ENCODE measurements at regions not wholly inside any gene's neighbourhood (a gene's known extent, or its start where the extent isn't known, plus 50 kb on each side); places are given as distances from the start of the nearest gene placed in this dataset.
A peak's percentile ranks its signal among the peaks of the same experiment; 100 is the strongest.

DNA sequence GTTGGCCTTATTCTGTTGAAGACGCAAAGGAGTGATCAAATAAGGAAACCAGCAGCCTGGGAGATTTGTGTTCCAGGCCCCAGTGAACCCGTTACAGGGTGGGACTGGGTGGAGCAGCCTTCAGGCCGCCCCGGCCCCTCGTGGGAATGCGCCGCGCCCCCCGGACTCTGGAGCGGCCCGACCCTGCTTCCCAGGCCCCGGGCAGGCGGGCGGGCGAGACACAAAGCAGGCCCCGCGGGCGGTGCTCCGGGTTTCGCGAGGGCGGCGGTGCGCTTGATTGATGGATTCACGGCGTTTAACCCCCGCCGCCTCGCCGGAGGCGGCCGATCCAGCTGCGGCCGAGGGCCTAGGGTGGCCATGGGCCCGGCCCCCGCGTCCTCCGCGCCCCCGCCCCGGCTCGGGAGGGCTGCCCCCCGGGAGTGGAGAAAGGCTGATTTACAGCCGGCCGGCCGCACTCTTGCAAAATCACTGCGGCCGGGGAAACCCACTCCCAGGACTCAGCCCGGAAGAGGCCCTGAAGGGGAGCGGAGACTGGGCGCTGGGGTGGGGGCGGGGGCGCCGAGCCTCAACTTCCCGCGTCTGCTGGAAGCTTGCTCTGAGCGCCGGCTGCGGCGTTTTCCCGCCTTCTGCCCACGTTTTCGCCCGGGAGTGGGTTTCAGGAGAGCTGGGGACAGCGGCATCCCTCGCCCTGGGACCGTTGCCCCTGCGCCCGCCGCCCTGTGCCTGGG lies 299.6 kb upstream of the NFE2L3 start:
- TF ChIP-seq, protein P1, sequence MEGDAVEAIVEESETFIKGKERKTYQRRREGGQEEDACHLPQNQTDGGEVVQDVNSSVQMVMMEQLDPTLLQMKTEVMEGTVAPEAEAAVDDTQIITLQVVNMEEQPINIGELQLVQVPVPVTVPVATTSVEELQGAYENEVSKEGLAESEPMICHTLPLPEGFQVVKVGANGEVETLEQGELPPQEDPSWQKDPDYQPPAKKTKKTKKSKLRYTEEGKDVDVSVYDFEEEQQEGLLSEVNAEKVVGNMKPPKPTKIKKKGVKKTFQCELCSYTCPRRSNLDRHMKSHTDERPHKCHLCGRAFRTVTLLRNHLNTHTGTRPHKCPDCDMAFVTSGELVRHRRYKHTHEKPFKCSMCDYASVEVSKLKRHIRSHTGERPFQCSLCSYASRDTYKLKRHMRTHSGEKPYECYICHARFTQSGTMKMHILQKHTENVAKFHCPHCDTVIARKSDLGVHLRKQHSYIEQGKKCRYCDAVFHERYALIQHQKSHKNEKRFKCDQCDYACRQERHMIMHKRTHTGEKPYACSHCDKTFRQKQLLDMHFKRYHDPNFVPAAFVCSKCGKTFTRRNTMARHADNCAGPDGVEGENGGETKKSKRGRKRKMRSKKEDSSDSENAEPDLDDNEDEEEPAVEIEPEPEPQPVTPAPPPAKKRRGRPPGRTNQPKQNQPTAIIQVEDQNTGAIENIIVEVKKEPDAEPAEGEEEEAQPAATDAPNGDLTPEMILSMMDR (IDR thresholded peaks at IDR 0.05; ENCODE audit: low read depth, low read length), result no peak
- DNase-seq (ENCODE audit: low read depth in 2 of 2), result peak in 1 of 2 donors; percentile 20
- no peak overlapping the region for H3K4me3 ChIP-seq (replicated peaks in 1 of 2; ENCODE audit: low read depth in 2 of 2, low read length in 2 of 2)

DNA sequence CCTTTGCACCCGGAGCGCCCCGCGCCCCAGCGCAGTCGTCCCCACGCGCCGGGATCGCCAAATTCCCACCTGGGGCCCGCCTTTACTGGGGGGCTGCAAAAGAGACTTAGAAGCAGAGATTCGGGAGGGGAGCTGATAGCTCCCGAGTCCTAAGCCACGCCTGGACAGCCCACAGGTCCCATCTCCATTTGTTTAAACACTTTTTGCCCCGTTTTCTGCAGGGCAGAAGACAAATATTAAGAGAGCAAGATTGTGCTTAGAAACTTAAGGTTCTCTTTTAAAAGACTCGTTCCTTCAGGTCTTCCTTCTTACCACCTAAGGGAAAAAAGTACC lies 299.1 kb upstream of the NFE2L3 start:
- DNase-seq (ENCODE audit: low read depth in 2 of 2), result no peak
- TF ChIP-seq, protein P1 (IDR thresholded peaks at IDR 0.05; ENCODE audit: low read depth, low read length), result no peak
- no peak overlapping the region for H3K4me3 ChIP-seq (replicated peaks in 1 of 2; ENCODE audit: low read depth in 2 of 2, low read length in 2 of 2)

DNA sequence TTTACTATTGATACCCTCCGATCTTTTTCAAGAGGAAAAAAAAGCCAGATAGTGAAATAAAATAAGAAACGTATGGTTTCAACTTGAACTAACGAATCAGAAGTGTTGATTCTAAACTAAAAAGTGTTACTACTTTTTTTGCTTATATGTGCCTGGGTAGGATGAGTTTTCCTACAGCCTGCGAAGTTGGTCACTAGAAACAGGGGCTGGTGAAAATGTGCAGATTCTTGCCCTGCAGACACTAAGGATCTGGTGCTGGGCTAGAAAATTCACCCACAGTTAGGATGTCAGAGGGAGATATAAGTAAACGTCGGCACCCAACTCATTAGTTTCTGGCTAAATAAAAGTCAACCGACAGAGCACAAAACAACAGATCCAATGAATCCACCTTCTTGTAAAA lies 298.7 kb upstream of the NFE2L3 start:
- DNase-seq (ENCODE audit: low read depth in 2 of 2), result no peak
- TF ChIP-seq, protein P1 (IDR thresholded peaks at IDR 0.05; ENCODE audit: low read depth, low read length), result no peak
- no peak overlapping the region for H3K4me3 ChIP-seq (replicated peaks in 1 of 2; ENCODE audit: low read depth in 2 of 2, low read length in 2 of 2)

DNA sequence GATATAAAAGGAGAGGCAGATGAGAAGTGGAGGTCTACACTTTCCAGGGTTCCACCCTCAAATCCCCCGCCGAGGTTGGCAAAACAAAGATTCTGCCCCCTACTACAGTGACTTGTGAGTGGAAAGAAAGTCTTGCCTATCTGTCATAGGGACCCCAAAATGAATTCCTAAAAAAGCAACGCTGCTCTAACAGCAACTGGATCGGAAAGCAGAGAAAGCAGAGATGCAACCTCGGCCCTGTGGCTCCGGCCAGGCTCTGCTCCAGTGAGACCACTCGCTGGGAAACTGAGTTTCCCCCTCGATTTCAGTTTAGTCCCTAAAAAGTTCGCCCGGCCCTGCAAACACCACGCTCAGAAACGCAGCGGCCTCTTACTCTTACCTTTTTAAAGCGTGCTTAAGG lies 297.9 kb upstream of the NFE2L3 start:
- no peak overlapping the region for H3K4me3 ChIP-seq (replicated peaks in 1 of 2; ENCODE audit: low read depth in 2 of 2, low read length in 2 of 2)
- TF ChIP-seq, protein P1 (IDR thresholded peaks at IDR 0.05; ENCODE audit: low read depth, low read length), result no peak
- no peak for DNase-seq (ENCODE audit: low read depth in 2 of 2)

DNA sequence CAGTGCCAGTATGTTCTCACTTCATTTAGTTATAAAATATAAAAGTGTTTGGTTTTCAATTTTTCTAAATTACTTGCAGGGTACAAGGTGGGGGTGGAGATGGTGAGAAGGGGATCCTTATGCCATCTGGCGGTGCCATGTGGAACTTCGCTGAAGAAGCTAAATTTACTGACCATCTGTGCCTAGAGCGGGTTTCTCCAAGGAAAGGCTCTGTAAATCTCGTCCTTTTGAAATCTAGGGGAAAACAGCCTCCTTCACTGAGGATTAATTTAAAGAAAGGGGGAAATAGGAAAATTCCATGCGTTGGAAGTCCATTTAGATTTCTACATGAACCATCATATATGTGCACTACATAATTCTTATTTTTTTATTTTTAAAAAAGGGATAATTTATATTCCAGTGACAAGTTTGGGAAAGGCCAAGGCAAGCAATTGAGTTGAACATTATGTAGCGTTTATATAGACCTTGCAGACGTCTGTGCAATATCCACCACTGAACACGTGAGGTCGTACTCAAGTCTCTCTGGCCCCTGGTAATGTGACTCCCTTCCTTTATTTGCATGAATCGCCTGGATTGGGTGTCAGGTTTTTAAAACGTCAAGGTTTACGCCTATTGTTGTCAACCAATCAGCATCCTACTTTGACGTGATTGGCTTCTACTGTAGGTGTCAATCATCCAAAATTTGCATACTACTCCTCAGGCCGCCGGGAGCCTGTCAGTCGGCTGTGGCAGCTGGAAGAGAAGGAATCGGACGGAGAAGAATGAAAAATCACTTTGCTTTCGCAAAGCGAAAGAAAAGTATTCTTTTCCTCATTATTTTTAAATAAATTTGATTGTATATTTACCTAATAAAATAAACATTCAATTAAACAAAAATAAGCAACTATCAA lies 297.1 kb upstream of the NFE2L3 start:
- TF ChIP-seq, protein P1 (IDR thresholded peaks at IDR 0.05; ENCODE audit: low read depth, low read length), result peak; percentile 55
- peak; percentile 41 to 88 for DNase-seq (ENCODE audit: low read depth in 2 of 2)
- no peak overlapping the region for H3K4me3 ChIP-seq (replicated peaks in 1 of 2; ENCODE audit: low read depth in 2 of 2, low read length in 2 of 2)

DNA sequence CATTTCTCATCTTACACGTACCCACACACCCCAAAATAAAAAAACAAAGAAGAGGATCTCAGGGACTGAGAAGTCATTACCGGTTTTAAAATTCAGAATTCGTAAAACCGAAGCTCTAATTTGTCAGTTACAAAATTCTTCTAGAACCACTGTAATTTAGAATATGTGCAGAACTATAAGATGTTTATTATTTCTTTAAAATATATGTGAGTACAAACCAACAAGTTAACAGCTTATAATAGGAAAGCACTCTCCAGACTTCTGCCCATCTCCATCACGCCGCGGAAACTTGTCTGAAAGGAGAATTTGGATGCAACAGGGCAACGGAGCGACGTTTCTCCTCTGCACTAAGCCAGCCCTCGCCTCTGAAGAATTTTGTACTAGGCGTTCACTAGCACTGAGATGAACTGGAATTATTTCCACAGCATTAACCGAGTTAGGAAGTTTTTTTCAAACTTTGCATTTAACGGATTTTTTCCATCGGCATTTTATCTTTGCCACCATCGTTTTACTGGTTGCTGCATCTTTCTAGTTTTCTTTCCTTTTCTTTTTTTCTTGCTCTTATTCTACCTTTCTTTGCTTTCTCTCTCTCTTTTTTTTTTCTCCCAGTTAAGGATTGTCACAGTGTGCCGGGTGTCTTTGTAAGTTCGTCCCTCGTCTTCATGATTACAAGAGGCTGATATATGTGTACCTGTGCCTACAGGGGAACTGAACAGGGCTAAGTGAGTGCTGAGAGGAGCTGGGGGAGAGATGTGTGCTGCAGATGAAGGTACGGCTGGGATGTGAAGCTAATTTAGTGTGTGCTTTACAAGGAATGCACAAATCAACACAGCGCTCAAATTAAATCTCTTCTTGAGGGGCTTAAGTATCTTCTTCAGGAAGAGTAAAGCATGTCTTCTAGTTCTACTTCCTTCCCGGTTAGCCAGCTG lies 295.9 kb upstream of the NFE2L3 start:
- DNase-seq (ENCODE audit: low read depth in 2 of 2), result peak in 1 of 2 donors; percentile 13
- TF ChIP-seq, protein P1 (IDR thresholded peaks at IDR 0.05; ENCODE audit: low read depth, low read length), result no peak
- peak overlapping the region; percentile 50 to 61 for H3K4me3 ChIP-seq (replicated peaks in 1 of 2; ENCODE audit: low read depth in 2 of 2, low read length in 2 of 2)
